NB4 (cell line): ENCODE measurements at regions not wholly inside any gene's neighbourhood (a gene's known extent, or its start where the extent isn't known, plus 50 kb on each side); places are given as distances from the start of the nearest gene placed in this dataset.

Source experiments
- DNase-seq: peaks from one replicate; pipeline ENCODE4 v3.0.0; 2010; ENCODE audit warnings: low read depth
- H3K4me3 ChIP-seq: one replicate; pipeline ENCODE4 v1.5.1; 2011; ENCODE audit warnings: mild to moderate bottlenecking, low read depth, low read length, moderate library complexity
- MYC ChIP-seq: IDR thresholded peaks from 2 replicates; pipeline ENCODE4 v1.6.1; 2011; ENCODE audit warnings: low read depth, low read length
- POLR2A ChIP-seq: IDR thresholded peaks from 2 replicates; pipeline ENCODE4 v1.6.1; 2011; ENCODE audit warnings: mild to moderate bottlenecking; ENCODE audit not compliant: insufficient read length; ENCODE audit errors: extremely low read depth
- TF ChIP-seq, protein P1 (sequence below): IDR thresholded peaks from one replicate; pipeline ENCODE4 v1.5.1; 2012; ENCODE audit warnings: low read depth, low read length
- TF ChIP-seq, protein P2 (sequence below): IDR thresholded peaks from 2 replicates; pipeline ENCODE4 v1.6.1; 2011; ENCODE audit warnings: low read depth, low read length

DNA sequence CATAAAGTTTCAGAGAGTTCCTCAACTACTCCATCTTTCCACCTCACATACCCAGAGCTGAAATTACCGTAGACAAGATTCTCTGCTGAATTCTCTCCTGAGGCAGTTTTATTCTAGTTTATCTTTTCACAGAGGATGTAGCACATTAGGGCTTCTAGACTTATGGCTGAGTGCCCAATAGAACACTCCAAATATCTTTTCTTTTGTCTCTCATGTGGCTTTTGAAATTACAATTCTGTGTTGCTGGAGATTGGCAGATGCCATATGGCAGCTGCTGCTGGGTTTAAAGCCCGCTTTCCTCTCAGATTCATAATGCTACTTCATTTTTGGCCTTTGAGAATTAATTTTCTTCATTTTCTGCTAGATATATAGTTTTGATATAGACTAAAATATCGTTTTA, 107.6 kb upstream of the BANK1 start:
- no peak for DNase-seq
- TF ChIP-seq POLR2A: no peak
- TF ChIP-seq, protein P1, sequence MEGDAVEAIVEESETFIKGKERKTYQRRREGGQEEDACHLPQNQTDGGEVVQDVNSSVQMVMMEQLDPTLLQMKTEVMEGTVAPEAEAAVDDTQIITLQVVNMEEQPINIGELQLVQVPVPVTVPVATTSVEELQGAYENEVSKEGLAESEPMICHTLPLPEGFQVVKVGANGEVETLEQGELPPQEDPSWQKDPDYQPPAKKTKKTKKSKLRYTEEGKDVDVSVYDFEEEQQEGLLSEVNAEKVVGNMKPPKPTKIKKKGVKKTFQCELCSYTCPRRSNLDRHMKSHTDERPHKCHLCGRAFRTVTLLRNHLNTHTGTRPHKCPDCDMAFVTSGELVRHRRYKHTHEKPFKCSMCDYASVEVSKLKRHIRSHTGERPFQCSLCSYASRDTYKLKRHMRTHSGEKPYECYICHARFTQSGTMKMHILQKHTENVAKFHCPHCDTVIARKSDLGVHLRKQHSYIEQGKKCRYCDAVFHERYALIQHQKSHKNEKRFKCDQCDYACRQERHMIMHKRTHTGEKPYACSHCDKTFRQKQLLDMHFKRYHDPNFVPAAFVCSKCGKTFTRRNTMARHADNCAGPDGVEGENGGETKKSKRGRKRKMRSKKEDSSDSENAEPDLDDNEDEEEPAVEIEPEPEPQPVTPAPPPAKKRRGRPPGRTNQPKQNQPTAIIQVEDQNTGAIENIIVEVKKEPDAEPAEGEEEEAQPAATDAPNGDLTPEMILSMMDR: no peak
- TF ChIP-seq, protein P2, sequence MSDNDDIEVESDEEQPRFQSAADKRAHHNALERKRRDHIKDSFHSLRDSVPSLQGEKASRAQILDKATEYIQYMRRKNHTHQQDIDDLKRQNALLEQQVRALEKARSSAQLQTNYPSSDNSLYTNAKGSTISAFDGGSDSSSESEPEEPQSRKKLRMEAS: no peak
- no peak for TF ChIP-seq MYC
- H3K4me3 ChIP-seq: no peak overlapping the region

DNA sequence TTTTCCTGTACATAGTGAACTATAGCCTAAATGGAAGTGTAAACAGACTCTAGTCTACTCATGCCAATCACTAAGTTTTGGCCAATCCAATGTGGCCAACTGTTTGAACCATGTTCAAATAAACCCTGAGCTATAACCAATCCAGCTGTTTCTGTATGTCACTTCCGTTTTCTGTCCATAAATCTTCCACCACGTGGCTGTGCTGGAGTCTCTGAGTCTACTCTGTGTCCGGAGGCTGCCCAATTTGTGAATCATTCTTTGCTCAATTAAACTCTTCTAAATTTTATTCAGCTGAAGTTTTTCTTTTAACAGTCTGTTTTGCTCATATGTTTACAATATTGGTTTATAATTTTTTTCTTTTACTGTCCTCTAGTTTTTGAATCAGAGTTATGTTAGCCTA, 112.3 kb upstream of the BANK1 start:
- no peak for DNase-seq
- no peak overlapping the region for H3K4me3 ChIP-seq
- TF ChIP-seq, protein P1: no peak
- TF ChIP-seq POLR2A (no peak), MYC (no peak)
- TF ChIP-seq, protein P2: no peak

DNA sequence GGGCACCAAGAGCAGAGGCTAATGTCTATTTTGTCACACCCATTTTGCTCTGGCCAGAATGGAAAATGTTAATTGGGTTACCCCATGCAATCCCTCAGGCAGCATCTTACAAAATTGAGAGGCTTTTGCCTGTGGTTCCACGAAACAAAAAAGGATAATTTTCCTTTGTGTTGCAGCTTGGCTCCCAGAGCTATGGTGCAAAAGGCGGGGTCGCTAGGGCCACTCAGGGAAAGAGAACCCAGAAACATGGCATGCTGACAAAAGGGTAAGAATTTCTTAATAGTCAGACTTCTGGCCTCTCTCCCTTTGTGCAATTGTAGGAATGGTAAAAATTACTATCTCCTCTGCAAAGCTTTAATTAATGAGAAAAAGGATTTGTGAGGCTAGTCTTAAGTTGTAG, 119.6 kb upstream of the BANK1 start:
- no peak for DNase-seq
- H3K4me3 ChIP-seq: no peak overlapping the region
- no peak for TF ChIP-seq POLR2A
- no peak for TF ChIP-seq MYC
- TF ChIP-seq, protein P2: no peak
- TF ChIP-seq, protein P1: no peak

DNA sequence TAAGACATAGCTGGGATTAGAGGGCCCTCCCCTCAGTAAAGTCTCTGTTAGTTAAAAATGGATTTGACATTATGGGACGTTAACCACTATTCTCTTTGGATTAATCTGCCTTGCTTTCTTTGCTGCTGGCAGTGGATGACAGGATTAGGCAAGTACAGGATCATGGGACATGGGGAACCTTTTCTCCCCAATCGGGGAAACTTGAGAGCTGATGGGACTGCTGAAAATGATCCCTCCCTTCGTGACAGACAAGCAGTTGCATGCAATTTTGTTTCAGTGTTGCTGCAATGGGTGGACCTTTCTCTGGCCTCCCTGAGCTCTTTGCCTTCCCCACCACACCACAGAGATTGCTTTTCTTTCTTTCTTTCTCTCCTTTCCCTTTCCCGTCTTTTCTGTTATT, 120.2 kb upstream of the BANK1 start:
- TF ChIP-seq MYC: no peak
- TF ChIP-seq, protein P2: no peak
- TF ChIP-seq, protein P1: no peak
- no peak for TF ChIP-seq POLR2A
- no peak overlapping the region for H3K4me3 ChIP-seq
- DNase-seq: no peak

DNA sequence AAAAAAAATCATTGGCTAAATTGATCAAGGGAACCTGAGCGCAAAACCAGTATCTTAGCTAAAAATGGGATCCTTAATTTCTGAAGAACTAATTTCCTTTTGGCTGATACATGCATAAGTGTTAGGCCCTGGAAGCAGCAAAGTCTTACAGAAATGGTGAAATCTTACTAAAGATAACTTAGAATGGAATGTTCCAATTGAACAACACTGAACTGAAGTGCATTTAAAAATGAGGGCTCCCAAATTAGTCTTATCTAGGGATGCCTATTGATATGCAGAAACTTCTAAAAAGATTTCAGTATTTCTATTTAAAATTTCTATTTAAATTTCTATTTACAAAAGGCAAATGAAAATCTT, 120.7 kb upstream of the BANK1 start:
- DNase-seq: no peak
- H3K4me3 ChIP-seq: no peak overlapping the region
- TF ChIP-seq MYC (no peak), POLR2A (no peak)
- TF ChIP-seq, protein P2: no peak
- TF ChIP-seq, protein P1: no peak
